Ammon's horn (tissue), 1 donor: ENCODE measurements at regions not wholly inside any gene's neighbourhood (a gene's known extent, or its start where the extent isn't known, plus 50 kb on each side); places are given as distances from the start of the nearest gene placed in this dataset.

Experiments used
- DNase-seq: peaks from one replicate; pipeline ENCODE4 v3.0.0-alpha.2; 2016; ENCODE audit warnings: low spot score

DNA sequence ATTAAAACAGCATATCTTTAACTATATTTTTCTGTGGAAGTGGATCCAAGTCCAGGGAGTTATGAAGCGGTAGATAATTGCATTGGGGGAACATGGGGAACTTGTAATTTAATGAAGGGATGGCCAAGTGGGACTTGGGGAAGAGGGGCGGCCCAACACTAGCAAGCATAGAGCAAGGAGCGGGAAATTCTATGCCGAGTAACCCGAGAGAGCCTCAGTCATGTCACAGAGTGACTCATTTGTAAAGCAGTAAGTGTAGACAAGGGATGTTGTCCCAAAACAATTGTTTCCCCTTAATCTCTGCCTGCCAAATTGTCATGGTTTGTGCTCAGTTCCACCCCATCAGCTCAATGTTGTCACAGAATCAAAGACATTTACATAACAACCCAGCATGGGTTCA lies 620.1 kb downstream of the AJAP1 start:
- no peak for DNase-seq

DNA sequence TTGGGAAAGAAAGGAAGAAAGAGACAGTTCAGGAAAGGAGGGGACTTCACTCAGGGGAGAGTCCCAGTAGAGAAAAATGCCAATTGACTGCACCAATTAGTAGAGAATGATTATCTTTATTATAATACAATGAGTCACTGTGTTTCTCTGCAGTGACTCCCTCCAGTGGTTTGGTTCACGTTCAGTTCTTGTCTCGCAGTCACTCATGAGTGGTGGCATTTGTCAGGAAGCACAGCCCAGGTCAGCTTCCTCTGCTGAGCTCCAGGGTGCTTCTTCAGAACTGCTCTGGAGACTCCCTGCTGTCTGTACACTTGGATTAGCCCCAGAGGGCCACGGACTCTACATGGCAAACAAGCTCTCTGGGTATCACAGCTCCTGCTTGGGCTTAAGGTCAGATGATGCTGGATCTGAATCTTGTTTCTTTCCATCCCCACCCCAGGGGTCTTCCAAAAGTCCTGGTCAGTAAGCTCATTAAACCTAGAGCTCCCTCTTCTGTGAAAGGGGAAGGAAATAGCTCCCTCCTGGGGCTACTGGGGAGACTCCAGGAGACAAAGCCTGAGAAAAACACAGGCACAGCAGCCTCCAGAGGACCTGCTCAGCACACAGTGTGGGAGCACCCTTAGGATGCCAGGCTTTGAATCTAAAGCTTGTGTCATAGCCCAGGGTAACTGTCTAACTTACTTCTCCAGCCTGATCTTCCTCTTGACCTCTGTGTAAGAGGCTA lies 619.0 kb downstream of the AJAP1 start:
- peak; percentile 35 for DNase-seq

DNA sequence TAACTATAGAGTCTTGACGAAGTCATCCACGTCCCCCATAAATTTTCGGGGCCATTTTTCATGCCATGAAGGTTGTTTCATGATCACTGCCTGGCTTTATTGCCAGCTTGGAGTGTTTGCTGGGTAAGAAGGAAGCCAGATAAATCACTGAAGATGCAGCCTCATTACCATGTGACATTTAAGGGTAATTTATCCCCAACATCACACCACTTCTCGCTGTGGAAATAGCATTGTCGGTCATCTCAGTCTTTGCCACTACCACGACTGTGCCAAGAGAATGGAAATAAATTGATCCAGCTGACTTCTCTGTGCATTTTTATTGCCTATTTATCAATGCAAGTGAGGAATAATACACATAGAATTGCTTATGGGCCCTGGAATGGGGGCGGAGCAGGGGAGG lies 617.9 kb downstream of the AJAP1 start:
- no peak for DNase-seq

DNA sequence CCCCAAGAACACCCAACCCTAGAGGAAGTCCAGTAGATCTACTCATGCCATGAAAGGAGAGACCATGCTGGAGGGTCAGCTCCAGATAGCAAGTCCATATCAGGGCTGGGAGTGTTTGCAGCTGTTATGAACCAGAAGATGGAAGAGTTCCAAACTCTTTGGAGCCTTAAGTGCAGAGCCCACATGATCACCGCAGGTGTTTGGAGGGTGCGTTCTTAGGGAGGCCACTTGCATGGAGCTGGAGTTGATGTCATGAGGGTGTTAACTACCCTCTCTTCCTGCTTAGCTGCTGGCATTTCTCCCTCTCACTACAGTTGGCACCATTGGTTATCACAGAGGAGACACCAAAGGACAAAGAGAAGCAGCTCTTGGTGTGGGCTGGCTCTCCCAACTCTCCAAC lies 616.9 kb downstream of the AJAP1 start:
- no peak for DNase-seq

DNA sequence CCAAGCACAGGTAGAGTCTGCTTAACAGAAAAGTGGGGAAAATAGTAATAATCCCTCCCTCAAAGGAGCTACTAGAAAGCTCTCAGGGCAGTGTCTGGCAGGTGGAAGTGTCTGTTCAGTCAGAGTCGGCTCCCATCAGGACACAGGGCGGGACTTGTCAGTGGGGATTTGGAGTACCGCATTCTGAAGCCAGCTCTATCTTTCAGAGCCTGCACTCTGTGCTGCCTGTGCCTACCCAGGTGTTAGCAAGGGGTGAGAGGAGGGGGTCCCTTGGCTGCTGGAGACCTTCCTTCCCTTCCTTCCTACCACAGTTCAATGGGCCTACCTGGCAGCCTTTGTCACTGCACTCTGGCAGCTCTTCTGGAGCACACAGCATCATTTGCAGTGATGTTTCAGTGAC lies 615.5 kb downstream of the AJAP1 start:
- no peak for DNase-seq

DNA sequence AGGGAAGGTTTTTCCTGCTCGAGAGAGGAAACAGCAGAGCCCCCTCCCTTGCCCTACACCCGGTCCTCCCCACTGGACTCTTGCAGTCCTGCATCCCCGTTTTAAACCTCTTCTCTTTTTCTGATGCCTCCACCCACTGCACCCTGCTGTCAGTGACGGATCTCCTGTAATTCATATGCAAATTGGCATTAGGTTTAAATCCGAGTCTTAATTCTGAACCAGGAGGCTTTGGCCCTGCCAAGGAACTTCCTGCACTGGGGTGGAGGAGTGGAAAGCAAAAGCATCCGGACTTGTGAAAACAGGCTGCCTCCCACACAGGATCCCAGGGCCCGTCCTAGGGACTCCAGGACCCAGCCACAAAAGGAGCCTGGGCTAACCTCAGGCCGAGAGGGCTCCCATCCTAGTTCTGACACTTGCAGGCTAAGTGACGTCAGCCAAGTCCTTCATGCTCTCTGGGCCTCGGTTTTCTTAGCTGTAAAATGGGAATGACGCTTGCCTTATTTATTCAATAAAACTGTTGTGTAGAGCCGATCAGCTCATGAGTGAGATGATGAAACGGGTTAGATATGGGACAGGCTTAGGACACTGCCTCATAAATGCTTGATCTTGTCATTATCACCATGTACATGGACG lies 613.3 kb downstream of the AJAP1 start:
- no peak for DNase-seq

DNA sequence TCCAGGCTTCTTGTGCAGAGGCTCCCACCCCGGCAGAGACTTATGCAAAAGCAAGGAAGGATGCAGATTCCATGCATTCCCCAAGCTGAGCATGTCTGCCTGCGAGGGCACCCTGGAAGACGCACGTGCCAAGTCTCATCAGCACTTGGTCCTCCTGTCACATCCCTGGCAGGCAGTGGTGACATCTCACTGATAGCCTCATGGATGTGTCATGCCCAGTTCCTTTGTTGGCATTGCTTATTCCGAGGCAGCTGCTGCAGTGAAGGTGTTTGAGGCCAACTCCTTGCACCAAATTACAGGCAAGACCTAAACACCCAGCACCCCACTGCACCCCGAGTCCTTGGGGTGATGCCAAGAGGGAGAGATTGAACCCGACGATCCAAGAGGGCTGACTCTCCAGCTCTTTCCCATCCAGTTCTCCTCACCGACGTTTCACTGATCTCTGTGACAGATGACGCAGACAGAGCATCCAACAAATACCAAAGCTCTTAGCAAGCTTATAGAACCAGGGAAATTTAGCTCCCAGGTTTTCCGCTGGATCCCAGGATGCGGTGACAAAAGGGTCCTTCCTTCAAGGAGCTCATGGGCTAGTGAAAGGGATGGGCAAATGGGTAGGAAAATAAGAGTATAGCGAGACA lies 611.1 kb downstream of the AJAP1 start:
- no peak for DNase-seq

DNA sequence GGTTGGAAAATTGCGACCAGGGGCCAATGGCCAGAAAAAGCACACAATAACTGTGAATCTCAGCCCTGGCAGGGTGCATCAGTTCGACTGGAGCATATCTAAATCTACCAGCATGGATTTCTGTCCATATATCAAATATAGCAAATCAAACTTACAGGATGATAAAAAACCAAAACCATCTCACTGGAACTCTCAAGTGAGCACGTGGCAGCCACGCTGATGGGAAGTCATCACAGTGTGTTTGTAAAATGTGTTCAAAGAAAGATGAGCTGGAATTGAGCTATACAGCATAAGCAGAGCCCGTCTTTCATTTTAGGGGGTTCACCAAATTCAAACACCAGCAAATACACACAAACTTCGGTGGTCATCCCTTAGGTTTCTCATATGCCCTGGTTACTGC lies 610.1 kb downstream of the AJAP1 start:
- no peak for DNase-seq

DNA sequence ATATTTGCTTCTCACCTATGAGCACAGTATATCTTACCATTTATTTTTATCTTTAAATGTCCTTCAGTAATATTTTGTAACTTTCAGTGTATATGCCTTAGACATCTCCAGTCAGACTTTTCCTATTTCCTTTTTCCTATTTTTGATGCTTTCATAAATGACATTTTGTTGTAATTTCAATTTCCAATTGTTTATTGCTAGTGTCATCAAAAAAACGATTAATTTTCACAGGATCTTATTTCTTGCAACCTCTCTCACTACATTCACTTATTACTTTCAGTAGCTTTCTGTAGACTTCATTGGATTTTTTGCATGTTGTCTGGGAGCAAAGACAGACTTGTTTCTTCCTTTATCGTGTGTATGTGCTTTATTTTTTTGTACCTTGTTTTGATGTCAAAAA lies 602.4 kb downstream of the AJAP1 start:
- no peak for DNase-seq

DNA sequence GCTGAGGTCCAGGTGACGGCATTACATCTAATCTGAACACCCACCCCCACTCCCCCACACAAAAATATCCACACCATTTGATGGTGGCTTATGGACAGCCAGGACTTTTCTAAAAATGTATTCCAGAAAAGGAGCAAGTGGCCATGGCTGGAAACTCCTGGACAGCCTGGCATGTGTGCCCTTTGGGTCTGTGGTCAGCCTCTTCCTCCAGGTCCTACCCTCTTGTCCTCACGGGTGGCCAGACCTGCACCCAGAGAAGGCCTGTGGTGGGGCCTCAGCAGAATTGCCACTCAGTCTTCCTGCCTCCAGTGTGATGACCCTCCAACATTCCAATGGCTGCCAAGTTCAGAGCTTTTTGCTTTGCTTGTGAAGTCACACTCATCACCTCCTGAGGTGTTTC lies 600.6 kb downstream of the AJAP1 start:
- no peak for DNase-seq

DNA sequence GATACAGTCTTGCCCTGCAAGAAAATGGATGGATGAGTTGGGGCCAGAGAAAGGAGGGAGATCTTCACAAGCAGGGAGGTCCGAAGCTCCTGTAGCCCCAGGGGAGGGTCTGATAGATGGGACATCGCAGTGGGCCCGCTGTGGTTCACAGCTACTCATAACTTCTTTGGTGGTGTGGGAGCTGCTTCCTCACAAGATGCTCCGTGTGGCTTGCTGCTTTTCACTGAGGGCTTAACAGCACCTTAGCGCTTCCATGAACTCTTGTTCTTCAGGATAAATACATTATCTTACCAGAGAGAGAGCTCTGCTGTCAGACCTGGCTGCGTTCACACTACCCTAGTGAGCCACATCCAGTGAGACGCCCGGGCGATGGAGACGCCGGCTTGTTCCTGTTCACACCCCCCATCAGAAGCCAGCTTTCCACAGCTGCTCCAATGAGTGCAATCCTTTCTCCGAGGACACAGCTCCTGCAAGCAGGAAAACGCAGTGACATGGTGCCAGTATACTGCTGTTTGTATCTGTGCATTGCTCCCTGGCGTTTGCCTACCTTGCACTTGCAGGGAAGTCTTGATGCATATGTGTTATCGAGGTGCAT lies 599.8 kb downstream of the AJAP1 start:
- no peak for DNase-seq

DNA sequence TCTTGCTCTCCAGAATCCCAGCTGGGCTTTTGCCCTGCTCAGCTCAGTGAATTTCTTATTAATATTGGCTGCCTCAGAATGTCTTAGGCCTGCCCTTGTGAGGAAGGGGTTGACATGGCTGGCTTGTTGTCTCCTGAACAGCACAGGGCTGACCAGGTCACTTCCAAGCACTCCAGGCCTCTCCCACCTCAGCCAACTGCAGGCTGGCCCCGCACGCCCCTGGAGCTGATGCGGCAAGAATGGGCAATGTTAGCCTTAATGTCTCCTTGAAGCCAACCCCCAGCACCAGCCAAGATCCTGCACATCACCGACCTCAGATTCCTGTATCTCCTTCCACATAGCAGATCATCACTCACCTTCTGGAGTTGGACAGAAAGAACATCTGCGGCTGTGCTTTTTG lies 598.6 kb downstream of the AJAP1 start:
- no peak for DNase-seq

DNA sequence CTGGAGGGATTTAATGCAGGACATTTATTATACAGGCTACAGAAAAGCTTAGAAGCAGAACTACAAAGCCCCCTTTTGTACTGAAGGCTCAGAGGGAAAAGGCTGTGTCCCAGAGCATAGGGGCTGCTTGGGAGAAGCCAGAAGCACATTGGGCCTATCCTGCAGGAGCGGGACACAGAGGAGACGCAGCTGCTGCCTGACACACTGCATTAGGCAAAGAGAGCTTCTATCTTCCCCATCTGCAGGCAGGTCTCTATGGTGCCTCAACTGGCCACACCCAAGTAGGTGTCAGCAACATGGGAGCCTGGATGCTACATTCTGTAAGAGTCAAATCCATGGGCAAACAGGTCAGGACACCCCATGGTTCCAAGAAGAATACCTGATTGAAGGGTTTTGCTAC lies 595.9 kb downstream of the AJAP1 start:
- DNase-seq, result no peak

DNA sequence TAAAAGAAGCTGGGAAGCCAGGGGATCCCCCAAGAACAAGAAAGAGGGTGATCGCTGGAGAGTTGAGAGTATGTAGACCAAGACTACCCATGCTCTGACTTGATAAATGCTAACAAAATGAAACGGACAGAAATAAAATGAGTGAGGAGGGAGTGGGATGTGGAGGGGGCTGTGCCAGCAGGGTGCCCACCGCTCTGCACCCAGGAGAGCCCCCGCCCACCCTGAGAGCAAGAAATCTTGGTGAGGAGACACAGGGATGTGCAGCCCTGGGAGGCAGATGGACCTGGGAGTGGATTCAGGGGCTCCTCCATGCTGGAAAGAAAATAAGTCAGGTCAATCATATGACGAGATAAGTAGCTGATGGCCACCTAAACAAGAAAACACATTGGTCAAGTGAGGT lies 590.9 kb downstream of the AJAP1 start:
- no peak for DNase-seq

DNA sequence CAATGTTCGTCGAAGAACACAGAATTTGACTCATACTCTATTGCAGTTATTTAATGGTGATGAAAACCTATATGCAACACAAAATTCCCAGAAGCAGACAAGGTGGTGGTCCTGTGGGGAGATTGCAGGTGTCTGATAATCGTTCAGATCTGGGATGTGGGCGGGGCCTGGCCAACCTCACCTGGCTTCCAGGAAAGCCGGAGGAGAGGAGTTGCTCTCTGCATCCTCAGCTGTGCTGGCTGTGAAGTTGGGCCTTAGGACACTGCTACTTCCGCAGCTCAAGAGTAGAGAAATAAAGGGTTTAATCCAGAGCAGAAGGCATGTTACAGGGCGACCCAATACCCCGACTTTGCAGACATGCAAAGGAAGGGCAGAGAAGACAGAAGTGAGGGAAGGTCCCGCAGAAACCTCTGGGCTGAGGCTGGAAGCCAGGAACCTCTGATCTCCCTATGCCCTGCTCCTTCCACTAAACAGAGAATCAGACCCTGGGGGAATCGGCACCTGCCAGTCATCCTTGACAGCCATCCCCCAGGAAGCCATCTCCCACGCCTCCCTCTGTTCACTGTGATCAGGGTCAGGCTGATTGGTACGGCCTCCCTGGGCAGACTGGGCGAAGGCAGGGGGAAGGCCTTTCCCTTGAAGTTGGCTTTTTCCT lies 590.3 kb downstream of the AJAP1 start:
- DNase-seq, result no peak

DNA sequence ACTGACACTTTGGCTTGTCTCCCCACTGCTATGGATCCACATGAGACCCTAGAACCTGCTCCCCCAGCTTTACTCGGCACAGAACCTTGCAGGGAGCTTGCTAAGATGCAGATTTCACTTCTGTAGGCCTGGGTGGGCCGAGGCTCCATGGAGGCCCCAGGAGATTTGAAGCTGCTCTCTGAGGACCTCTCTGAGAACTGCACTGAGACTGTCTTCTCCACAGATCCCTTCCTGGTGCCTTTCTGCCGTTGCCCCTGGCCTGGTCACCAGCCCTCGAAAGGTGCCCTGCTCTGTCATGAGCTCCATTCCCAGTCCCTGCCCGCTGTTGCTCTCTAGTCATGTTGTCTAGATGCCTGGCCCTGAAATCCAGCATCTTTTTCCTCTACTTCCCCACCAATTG lies 588.4 kb downstream of the AJAP1 start:
- no peak for DNase-seq

DNA sequence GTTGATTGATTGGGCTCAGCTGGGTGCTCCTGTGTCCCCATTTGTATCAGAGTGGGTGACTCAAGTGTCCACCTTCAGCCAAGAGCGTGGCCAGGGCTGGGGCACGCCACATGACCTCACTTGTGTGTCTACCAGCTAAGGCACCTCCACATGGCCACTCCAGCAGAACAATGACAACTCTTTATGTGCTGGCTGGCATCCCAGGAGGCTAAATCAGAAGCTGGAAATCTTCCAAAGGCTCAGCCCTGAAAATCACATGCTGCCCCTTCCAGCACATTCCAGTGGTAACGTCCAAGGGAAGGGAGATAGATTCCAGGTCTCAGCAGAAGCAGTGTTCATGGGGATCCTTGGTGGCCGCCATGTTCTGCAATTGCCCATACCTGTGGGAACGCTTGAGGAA lies 585.5 kb downstream of the AJAP1 start:
- DNase-seq, result no peak

DNA sequence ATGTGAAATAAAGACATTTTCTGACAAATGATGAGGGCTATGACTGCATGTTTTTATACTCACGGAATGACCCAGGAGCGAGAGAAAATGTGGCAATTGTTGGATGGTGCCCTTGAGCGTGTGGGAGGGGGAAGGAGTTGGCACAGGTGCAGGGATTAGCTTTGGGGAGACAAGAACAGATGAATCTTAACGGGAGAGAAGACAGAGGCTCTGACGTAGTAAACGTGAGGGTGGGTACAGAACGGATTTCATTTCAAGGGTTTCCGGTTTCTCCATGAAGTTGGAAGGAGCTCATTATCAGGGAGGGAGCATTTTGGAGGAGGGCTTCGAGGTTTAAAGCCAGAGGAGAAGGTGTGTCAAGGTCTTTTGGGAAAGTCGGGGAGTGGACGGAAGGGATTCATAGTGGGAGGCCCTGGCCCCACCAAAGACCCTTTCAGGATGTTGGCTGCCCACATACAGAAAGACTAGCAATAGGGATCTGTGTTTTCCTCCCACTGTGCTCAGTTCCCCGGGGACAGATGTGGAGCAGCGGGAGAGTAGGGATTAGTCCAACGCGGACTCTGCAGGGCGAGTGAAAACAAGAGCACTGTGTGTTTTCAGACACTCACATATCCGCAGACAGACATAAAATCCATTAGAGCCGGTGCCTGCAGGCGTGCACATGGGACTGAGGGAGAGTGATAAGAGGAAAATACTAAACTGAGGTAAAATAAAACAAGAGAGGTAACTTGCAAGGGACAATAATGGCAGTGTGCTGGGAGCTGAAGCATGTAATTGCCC lies 584.1 kb downstream of the AJAP1 start:
- DNase-seq, result peak; percentile 18

DNA sequence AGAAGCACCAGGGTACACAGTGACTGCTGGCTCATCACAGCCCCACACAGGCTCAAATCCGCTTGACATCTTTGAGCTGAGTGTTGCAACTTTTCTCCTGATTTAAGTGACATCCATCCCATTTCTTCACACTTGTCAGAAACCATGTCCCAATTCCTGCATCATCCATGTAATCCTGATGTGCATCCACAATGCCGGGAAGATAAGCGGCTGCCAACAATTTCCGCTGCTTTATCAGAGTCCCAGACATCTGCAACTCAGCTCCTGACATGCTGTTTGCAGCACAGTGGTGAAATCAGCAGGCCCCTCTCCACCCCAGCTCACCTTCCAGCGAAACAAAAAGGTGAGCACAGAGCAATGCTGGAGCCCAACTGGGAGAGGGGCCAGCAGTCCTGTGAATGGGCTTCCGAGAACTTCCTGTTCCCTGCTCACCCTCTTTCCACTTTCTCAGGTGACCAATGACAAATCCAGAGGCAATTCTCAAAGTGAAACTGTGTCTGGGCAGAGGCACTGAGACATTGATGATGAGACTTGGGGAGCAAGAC lies 581.0 kb downstream of the AJAP1 start:
- no peak for DNase-seq

DNA sequence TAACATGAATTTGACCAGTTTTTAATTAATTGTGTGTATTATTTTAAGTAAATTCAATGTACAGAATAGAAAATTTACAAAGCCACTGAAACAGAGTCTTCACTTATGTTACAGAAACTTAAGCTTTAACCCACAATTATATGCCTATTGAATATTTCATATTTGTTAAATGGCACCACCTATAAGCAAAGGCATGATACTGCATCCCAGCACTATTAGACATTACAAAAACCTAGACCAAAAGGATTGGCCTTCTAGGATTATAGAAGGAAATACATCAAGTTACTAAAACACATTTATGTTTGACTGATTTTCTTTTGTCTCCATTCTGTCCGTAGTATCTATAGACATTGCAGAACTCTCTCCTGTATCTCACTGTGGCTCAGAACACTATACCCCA lies 578.1 kb downstream of the AJAP1 start:
- DNase-seq, result no peak

DNA sequence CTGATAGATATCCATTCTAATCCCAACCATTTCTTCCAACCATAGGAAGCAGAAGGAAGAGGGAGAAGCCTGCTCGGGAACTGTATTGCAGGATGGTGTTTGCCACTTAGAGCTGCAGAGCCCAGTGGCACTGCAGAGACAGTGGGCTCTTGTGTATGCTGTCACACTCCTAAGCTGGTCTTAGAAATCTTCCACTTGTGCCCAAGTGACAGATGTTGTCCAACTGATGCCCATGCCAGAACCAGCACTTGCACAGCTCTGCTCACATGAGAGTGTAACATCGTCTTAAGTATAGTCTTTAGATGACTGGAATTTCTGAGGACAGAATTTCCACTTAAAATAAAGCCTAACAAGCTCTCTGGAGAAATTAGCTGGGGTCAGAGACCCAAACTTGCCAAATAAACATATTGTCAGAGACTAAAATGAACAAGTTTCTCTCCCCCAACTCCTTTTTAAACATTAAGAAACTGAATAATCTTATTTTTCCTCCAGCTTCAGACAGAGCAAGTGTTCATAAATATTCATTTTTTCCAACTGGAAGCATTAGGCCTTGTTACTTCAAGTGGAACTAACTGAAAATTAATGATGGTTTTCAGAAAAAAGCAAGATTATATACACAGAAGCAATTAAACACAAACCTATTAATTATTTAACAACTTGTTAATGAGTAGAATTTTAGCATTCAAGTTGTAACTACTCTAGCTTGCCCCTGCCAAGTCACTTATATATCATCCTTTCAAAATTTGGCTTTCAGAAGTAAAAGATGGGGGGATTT lies 577.3 kb downstream of the AJAP1 start:
- DNase-seq, result peak; percentile 23
